ENCODE measurements at regions not wholly inside any gene's neighbourhood (a gene's known extent, or its start where the extent isn't known, plus 50 kb on each side); places are given as distances from the start of the nearest gene placed in this dataset.
"Not testable (repeated sequence)": the region's sequence is repeated elsewhere in the genome, so short reads cannot be mapped to it uniquely, and the experiment has no call there.

GRCh38 chr6:21282360-21282759 lies 311.2 kb upstream of the SOX4 start:
- 80 to 84% methylated on average over 3 of the region's 3 CpGs for WGBS, 2 donors
- H3K27ac ChIP-seq (ENCODE audit: low read depth in 1 of 2, low read length in 1 of 2); H3K9ac ChIP-seq (ENCODE audit: insufficient read depth in 1 of 2, low read length in 2 of 2); H3K36me3 ChIP-seq (ENCODE audit: control insufficient read depth in 4 of 4, insufficient read depth in 4 of 4, low read length in 4 of 4); H3K27me3 ChIP-seq (ENCODE audit: control insufficient read depth in 3 of 3, insufficient read depth in 3 of 3, low read length in 2 of 3); H3K4me3 ChIP-seq; H3K9me3 ChIP-seq (ENCODE audit: control insufficient read depth in 4 of 4, insufficient read depth in 3 of 4, low read length in 3 of 4); ATAC-seq (ENCODE audit: insufficient read depth, low FRiP score): not testable (repeated sequence)
- peaks cover 0 to 14% (median 1%) of the 10 kb centered on the region in 5 donors for H3K4me1 ChIP-seq (ENCODE audit: control insufficient read depth in 5 of 5, insufficient read depth in 5 of 5, low read length in 5 of 5)
- peak in 1 of 3 donors; percentile 24 for DNase-seq

DNA sequence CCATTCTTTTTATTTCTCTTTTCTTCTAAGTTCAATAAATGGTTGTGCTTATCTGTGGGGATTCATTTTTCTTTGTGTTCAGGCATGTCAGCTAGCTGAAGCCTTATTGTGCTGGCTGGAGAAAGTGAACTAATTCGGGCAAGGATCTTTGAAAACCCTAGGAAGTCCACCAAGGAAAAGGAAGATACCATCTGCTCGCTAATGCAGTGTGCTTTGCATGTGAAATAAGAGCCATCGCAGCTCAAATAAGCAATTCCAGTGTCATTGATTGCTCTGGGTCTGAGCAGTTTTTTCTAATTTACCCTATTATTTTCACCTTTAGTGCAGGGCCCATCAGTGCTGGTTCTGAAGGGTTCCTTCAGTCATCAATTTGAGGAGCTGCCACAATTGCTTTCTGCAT lies 309.4 kb upstream of the SOX4 start:
- 91 to 94% methylated on average over 3 of the region's 3 CpGs for WGBS, 2 donors
- no peaks in the 10 kb centered on the region for H3K9me3 ChIP-seq (ENCODE audit: control insufficient read depth in 4 of 4, insufficient read depth in 3 of 4, low read length in 3 of 4)
- H3K27me3 ChIP-seq (ENCODE audit: control insufficient read depth in 3 of 3, insufficient read depth in 3 of 3, low read length in 2 of 3), result no peaks in the 10 kb centered on the region
- no peak overlapping the region for H3K4me3 ChIP-seq
- H3K9ac ChIP-seq (ENCODE audit: insufficient read depth in 1 of 2, low read length in 2 of 2), result no peak overlapping the region
- DNase-seq, result no peak
- no peak for TF ChIP-seq CTCF (IDR thresholded peaks at IDR 0.05; ENCODE audit: control extremely low read depth, extremely low read depth)
- H3K36me3 ChIP-seq (ENCODE audit: control insufficient read depth in 4 of 4, insufficient read depth in 4 of 4, low read length in 4 of 4), result no peaks in the 10 kb centered on the region
- peaks cover 0 to 3% (median 0%) of the 10 kb centered on the region in 5 donors for H3K4me1 ChIP-seq (ENCODE audit: control insufficient read depth in 5 of 5, insufficient read depth in 5 of 5, low read length in 5 of 5)
- ATAC-seq (ENCODE audit: insufficient read depth, low FRiP score), result no peak
- no peak overlapping the region for H3K27ac ChIP-seq (ENCODE audit: low read depth in 1 of 2, low read length in 1 of 2)

DNA sequence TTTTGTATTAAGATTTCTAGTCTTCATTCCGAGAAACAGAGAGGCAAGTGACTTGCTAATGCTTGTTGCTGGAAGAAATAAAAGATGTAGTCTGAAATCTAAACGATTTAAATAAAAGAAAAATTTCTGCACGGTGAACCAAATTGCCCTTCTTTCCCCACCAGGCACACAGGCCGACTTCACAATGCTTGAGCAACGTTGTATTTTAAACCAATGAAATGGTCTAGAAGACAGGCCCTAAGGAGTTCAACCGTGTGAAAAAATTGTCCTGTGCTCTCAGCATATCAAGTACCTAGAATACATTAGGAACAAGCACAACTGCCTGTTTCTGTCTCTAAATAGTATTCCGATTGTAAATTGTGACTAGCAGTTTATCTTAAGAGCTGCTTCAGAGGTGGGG lies 308.8 kb upstream of the SOX4 start:
- Histone ChIP-seq H3K27ac (ENCODE audit: low read depth in 1 of 2, low read length in 1 of 2) (no peak overlapping the region), H3K9ac (ENCODE audit: insufficient read depth in 1 of 2, low read length in 2 of 2) (no peak overlapping the region), H3K4me1 (ENCODE audit: control insufficient read depth in 5 of 5, insufficient read depth in 5 of 5, low read length in 5 of 5) (peaks cover 0 to 3% (median 0%) of the 10 kb centered on the region in 5 donors), H3K36me3 (ENCODE audit: control insufficient read depth in 4 of 4, insufficient read depth in 4 of 4, low read length in 4 of 4) (no peaks in the 10 kb centered on the region), H3K27me3 (ENCODE audit: control insufficient read depth in 3 of 3, insufficient read depth in 3 of 3, low read length in 2 of 3) (no peaks in the 10 kb centered on the region), H3K4me3 (no peak overlapping the region), H3K9me3 (ENCODE audit: control insufficient read depth in 4 of 4, insufficient read depth in 3 of 4, low read length in 3 of 4) (no peaks in the 10 kb centered on the region)
- ATAC-seq (ENCODE audit: insufficient read depth, low FRiP score) (no peak), DNase-seq (no peak)
- TF ChIP-seq CTCF (IDR thresholded peaks at IDR 0.05; ENCODE audit: control extremely low read depth, extremely low read depth), result no peak
- WGBS, 2 donors, result 89 to 95% methylated on average over 7 of the region's 7 CpGs

DNA sequence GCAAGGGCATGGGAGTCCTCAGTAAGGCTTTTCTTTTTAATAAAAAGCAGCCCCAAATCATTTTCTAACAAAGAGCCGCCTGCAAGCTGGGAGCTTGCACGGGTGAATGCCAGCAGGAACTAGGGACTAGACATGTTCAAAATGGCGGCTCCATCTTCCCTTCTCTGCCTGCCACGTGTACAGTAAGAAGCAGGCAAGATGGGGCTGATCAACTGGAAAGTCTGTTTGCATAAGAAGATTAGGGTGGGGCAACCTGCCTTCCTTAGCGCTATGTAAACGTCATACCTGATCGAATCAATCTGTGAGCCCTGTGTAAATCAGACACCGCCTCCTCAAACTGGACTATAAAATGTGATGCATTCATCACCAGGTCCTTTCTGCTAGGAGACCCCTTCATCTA lies 299.4 kb upstream of the SOX4 start:
- Histone ChIP-seq H3K4me3 (no peak overlapping the region), H3K4me1 (ENCODE audit: control insufficient read depth in 5 of 5, insufficient read depth in 5 of 5, low read length in 5 of 5) (peaks cover 0 to 19% (median 0%) of the 10 kb centered on the region in 5 donors), H3K27ac (ENCODE audit: low read depth in 1 of 2, low read length in 1 of 2) (no peak overlapping the region), H3K9ac (ENCODE audit: insufficient read depth in 1 of 2, low read length in 2 of 2) (no peak overlapping the region), H3K36me3 (ENCODE audit: control insufficient read depth in 4 of 4, insufficient read depth in 4 of 4, low read length in 4 of 4) (no peaks in the 10 kb centered on the region), H3K9me3 (ENCODE audit: control insufficient read depth in 4 of 4, insufficient read depth in 3 of 4, low read length in 3 of 4) (no peaks in the 10 kb centered on the region), H3K27me3 (ENCODE audit: control insufficient read depth in 3 of 3, insufficient read depth in 3 of 3, low read length in 2 of 3) (no peaks in the 10 kb centered on the region)
- 93 to 95% methylated on average over 8 of the region's 8 CpGs for WGBS, 2 donors
- DNase-seq (no peak), ATAC-seq (ENCODE audit: insufficient read depth, low FRiP score) (no peak)
- no peak for TF ChIP-seq CTCF (IDR thresholded peaks at IDR 0.05; ENCODE audit: control extremely low read depth, extremely low read depth)

Measured in lung (tissue), 11 donors.